A549 (cell line): ENCODE measurements at regions not wholly inside any gene's neighbourhood (a gene's known extent, or its start where the extent isn't known, plus 50 kb on each side); places are given as distances from the start of the nearest gene placed in this dataset.

Source experiments
- CTCF ChIP-seq: fragments of >200 bp; sonication (Bioruptor Twin); formaldehyde crosslinking; IDR thresholded peaks from 3 replicates; pipeline ENCODE4 v1.5.1; 2016
- E2F6 ChIP-seq: IDR thresholded peaks from 2 replicates; pipeline ENCODE4 v1.6.1; 2012; ENCODE audit warnings: low read depth, borderline replicate concordance
- ELK1 ChIP-seq: fragments of 150-350 bp; IDR thresholded peaks from 2 replicates; pipeline ENCODE4 v1.6.1; 2014; ENCODE audit warnings: low read depth, mild to moderate bottlenecking, low read length
- EP300 ChIP-seq, 2 experiments: fragments of >200 bp; sonication (Bioruptor Twin); formaldehyde crosslinking; IDR thresholded peaks; 2 replicates in 1 of 2; 3 replicates in 1 of 2; pipeline ENCODE4 v1.6.1; 2016 to 2017
- HDAC2 ChIP-seq: fragments of 200-600 bp; sonication (generic); IDR thresholded peaks from 2 replicates; pipeline ENCODE4 v1.6.1; 2016
- HEYL ChIP-seq: fragments of 250-450 bp; sonication (Bioruptor Pico); IDR thresholded peaks from 2 replicates; pipeline ENCODE4 v1.8.0; 2021; ENCODE audit warnings: mild to moderate bottlenecking, moderate library complexity
- HMGXB4 ChIP-seq: fragments of 250-450 bp; sonication (Bioruptor Pico); IDR thresholded peaks from 2 replicates; pipeline ENCODE4 v1.5.0; 2021; ENCODE audit warnings: mild to moderate bottlenecking, moderate library complexity, borderline replicate concordance
- JUN ChIP-seq, 2 experiments: fragments of >200 bp; sonication (Bioruptor Twin); formaldehyde crosslinking; IDR thresholded peaks; 2 replicates in 1 of 2; 3 replicates in 1 of 2; pipeline ENCODE4 v1.6.1; 2016 to 2017
- KDM1A ChIP-seq: fragments of 200-600 bp; sonication (generic); IDR thresholded peaks from 2 replicates; pipeline ENCODE4 v1.6.1; 2016; ENCODE audit warnings: low read depth, mild to moderate bottlenecking
- MAX ChIP-seq: IDR thresholded peaks from 2 replicates; pipeline ENCODE4 v1.6.1; 2012
- NR3C1 ChIP-seq: fragments of >200 bp; sonication (Bioruptor Twin); formaldehyde crosslinking; IDR thresholded peaks from 3 replicates; pipeline ENCODE4 v1.6.1; 2017
- POLR2A ChIP-seq: IDR thresholded peaks from 2 replicates; pipeline ENCODE4 v1.6.1; 2012; ENCODE audit warnings: mild to moderate bottlenecking, low read length
- RAD21 ChIP-seq, 2 experiments: fragments of >200 bp in 1 of 2; sonication (Bioruptor Twin) in 1 of 2; formaldehyde crosslinking in 1 of 2; IDR thresholded peaks in 1 of 2; conservative IDR thresholded peaks in 1 of 2; 2 replicates in 1 of 2; 3 replicates in 1 of 2; pipeline ENCODE4 v1.6.1; 2012 to 2018; ENCODE audit warnings: inconsistent platforms in 1 of 2

GRCh38 chr14:32265584-32265983, 62.5 kb upstream of the RNU6-8 start:
- TF ChIP-seq CTCF, result no peak
- TF ChIP-seq KDM1A, result no peak
- no peak for TF ChIP-seq POLR2A
- TF ChIP-seq E2F6, result no peak
- TF ChIP-seq HMGXB4, result no peak
- TF ChIP-seq HEYL (CRISPR knock-in tag), result no peak
- no peak for TF ChIP-seq EP300 (IDR thresholded peaks at IDR 0.05)
- no peak for TF ChIP-seq ELK1
- TF ChIP-seq NR3C1, result no peak
- TF ChIP-seq RAD21 (conservative IDR thresholded peaks at IDR 0.05 in 1 of 2, IDR thresholded peaks at IDR 0.05 in 1 of 2), result no peak
- TF ChIP-seq HDAC2, result no peak
- no peak for TF ChIP-seq MAX
- no peak for TF ChIP-seq JUN (IDR thresholded peaks at IDR 0.05)
